Activated CD4-positive, alpha-beta T cell treated with anti-CD3 and anti-CD28 coated beads, Interleukin-10, Interleukin-2, amounts not matched to agents 100 ng/mL and 50 ng/mL, durations not matched to agents 16 hours and 8 hours (primary cell): ENCODE measurements at regions not wholly inside any gene's neighbourhood (a gene's known extent, or its start where the extent isn't known, plus 50 kb on each side); places are given as distances from the start of the nearest gene placed in this dataset.

Source experiments
- DNase-seq: peaks from one replicate; pipeline ENCODE4 v3.0.0-alpha.2; 2020

DNA sequence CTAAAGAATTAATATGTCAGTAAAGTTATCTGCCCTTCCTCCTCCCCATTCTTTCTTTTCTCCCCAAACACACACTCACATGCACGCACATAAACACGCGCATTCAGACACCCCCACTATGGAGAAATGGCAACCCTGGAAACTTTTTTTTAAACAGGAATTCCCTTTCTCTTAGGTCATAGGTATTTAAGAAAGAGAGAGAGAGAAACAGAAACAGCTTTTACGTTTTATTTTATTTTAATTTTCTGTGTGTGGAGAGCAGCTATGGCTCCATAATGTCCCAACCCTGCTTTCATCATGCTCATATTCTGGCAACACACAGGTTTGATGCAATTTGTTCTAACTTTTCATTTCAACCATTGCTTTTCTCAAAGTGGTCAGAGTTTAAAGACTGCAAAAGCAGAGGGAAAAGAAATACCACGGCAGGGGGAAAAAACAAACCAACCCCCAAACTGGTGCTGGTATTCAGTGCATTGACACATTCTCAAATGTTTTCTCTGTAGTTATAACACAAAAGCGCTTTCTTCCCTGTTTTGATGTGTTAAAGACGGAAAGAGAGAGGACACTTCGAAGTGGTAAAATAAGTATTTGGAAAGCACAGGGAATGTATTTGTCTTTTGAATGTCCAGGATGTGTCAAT lies 126.0 kb upstream of the TMEM161B start:
- no peak for DNase-seq

DNA sequence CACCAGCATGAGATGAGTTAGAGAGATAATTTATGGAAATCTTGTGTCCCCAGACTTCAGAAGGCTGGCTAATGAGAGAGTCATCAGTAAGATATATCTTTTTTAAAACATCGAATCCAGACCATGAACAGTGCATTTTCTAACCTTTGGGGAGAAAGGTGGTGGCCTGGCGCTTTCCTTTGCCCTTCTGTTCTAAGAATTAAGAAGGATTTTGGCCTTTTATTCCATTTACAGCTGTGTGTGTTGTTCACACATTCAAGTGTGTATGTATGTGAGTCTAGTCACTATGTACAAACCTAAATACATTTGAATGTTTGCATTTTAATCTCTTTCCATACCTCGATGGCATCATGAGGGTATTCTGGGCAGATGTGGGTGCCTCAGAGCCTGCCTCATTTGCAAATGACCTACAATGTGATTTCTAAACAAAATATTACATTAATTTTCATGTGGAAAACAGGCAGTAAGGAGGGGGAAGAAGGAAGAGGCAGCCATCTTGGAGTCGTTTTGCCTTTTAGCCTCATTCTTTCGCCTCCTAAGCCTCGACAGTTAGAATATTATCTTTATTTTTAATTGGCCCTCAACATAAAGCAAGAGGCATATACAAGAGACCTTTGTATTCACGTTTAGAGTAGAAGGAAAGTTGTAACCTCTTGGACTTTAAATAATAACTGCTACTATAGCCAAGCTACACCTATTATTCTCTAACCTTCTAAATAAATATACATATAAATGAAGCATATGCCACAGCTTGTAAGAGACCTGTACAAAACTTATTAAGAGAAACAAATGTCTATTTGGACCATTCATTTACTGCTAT lies 125.3 kb upstream of the TMEM161B start:
- no peak for DNase-seq

DNA sequence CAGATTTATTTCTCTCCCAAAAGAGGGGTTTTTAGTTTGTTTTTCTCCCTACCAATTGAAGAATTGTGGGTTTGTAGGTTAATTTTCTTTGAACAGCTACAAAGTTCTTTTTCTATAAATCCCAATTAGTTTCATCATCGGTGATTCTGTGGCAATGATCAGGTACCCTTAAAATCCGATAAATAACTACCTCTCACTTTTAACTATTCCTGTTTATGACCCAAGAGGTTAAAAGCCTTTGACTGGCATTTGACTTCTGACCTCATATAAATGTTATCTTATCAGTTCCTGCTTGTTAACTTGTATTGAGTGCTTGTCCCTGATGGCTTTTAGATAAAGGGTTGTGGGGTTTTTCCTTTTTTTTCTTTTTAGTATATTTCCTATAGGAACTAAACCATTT lies 124.4 kb upstream of the TMEM161B start:
- DNase-seq, result no peak

DNA sequence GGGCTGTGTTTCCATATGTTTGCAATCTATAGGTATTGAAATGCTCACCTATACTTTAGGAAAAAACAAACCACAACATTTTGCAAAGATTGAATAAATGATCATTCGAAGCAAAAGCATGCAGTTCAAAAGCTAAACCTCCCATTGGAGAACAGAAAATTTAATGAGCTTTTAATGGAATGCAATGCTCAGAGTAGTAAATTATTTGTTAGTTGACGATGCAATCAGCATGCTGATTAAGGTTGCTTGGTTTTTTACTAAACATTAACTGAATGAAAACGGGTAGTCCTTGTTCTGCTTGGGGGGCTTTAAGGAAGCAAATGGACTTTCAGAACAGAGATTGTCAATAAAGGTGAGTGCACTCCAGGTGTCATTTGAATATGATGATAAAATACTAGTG lies 123.3 kb upstream of the TMEM161B start:
- no peak for DNase-seq

DNA sequence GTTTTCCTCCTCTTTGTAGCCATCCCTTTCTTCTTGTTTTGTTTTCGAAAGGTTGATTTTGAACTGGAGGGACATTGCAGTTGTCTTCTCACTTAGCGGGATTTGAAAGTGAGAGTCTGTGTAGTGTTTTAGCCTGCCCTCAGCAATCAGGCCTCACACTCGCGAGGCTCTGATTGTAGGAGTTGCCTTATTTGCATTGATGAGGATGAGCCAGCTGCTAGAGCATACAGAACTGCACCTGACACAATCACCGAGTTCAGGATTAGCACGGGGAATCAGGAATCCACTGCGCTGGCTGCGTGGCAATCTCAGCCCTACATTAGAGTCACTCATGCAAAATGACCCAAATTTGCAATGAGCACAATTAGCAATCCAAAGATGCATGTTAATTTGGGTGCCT lies 122.5 kb upstream of the TMEM161B start:
- no peak for DNase-seq

DNA sequence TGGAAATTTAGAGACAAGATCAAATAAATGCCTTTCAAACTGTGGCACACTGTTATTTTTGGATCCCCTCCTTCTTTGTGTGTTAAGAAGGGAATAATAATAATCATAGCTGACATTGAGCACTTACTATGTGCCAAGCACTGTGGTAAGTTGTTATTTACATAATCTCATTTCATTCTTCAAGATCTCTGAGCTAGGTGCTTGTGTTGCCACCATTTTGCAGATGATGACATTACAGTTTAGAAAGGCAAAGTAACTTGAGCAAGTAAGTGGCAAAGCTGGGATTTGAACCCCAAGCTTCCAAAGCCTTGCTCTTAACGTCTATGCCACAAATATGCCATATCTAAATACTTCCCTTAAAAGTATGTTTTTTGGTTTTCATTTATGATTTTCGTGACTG lies 121.8 kb upstream of the TMEM161B start:
- no peak for DNase-seq

DNA sequence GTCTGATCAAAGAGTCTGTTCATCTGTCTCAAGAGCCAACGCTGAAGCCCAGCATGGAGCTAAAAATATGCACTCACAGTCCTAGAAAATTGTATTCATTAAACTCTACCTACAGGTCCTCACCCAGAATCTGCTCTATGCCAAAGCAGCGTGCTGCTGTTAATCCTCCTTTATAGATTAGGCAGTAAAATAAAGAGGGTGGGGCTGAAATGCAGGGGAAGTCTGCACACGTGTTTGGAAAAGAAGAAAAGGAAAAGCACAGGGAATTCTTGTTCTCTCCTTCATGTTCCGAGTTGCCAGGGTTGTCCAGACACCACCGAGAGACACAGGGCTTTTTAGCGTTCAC lies 121.4 kb upstream of the TMEM161B start:
- DNase-seq, result no peak

DNA sequence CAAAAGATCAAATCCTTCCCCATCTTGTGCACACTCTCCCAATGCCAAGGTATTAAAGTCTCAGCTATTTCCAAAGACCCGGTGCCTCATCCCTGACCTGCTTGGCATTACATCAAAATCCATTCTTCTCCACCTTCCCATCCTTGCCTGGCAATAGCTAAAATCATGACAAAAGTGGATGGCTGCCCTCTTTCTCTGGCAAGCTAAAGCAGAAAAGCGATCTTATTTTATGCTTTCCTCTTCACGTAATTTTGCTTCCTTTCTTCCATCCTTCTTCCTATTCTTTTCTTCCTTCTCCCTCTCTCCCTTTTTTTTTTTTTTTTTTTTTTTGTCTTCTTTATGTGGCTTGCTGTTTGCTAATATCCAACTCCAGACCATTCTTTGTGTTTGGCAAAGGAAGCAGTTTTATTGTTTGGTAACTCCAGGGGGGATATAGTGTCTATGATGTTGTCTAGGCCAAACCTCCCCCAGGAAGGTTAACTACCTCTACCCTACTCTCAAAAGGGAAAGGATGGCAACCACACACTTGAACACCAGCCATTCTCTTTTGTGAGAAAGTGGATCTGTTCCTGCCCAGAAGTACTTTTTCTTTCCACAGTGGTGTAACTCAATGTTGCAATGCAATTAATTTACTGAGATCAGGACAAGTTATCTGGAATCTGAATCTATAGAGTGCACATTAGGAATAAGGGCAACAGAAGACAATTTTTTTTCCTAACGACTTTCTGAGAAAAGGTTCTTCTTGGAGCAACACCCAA lies 120.9 kb upstream of the TMEM161B start:
- no peak for DNase-seq

DNA sequence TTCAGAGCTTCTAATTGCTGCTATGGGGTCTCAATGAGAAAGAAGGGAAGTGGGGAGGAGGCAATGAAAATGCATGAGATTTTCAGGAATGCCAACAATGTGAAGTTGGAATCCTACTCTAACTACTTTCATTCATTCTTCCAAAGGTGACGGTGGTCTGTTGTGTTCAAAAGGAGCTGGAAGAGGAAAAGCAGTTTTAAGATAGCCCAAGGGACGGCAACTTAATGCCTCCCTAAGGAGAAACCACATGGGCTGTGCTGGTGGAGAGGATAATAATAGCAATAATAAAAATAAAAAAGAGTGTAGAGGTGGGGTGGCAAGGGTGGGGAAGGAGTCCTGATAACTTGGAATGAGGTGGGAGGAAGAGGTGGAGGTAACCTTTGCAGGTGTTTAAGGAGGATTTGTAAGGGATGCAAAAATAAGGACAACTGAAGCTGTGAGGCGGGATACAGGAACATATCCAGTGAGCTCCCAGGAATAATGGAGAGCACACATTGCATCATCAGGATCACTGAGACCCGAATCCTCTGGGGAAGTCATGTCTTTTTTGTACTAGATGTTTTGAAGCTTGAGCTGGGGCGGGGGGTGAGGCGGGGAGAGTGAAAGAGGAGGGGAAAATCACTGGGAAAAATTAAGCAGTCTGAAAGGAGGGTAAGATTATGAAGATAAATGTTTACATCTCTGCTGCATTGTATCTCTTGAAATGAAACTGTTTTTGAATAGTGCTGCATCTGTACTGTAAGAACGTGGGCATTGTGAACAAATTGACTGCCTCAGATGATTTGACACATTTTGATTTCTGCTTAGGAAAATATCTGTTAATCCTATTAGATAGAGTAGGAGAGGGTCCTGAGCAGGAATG lies 120.1 kb upstream of the TMEM161B start:
- DNase-seq, result no peak

DNA sequence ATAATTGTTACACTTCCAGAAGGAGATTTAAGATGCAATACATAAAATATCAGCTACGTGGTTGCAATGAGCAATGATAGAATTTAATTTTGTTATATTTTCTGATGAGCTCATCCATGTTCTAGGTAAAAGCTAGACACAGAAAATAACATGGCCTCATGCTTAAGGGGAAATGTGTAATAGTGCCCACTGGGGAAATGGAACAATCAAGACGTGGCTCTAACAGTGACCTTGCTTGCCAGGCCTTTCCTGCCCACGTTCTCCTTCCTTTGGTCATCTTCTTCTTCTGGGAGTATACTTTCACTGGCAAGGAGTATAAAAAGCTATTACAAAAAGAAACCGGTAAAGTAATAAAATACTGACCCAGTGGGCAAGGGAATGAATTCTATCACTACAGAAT lies 116.2 kb upstream of the TMEM161B start:
- no peak for DNase-seq

DNA sequence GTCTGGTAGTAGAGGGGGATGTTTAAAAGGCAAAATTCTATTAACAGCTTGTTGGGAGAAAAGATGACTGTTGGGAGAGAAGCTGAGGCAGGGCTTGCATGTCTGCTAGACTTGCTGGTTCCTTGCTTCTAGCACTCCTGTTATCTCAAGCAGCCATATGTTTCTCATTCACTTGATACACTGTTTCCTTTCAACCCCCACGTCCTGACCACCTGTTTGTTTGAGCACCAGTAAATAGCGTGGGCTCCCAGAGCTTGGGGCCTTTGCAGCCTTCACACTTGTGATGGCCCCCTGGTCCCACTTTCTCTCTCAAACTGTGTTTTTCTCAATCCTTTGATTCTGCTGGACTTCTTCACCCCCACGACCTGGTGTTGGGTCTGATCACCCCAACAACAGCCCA lies 111.7 kb upstream of the TMEM161B start:
- no peak for DNase-seq

DNA sequence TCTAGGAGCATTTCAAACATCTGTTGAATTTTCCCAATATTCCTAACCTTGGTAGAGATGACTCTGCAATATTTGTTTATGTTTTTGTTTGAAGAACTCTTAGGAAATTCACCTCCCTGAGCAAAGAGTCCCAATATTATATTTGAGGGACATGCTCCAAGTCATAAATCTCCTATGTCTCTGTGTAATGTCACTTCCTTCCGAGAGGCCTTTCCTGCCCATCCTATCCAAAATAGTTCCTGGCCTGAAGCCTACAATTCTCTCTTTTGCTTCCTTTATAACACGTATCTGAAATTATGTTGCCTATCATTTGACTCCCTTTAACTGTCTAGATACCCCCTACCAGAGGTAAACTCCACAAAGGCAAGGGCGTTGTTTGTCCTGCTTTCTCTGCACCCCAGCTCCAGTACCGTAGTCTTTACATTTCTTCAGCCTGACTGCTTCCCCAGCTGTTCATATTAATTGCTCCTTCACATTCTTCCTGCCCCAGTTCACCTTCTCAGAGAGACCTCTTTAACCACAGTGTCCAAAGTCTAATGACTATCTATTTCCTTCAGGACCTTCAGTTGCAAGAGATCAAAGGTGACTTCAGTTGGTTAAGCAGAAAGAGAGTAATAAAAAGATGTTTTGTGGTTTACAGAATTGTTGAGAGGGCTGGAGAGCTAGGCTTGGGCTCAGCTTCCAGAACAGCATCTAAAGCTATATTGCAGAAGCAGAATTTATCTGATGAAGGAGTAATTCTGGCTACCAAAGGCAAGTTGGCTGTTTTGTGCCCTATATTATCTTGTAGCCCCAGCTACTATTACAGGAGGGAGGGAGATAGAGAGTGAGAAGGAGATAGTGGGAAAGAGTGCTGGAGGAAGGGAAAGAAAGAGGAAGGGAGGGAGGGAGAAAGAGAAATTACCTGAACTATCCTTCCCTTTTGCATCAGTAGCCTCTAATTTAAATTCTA lies 109.3 kb upstream of the TMEM161B start:
- no peak for DNase-seq

DNA sequence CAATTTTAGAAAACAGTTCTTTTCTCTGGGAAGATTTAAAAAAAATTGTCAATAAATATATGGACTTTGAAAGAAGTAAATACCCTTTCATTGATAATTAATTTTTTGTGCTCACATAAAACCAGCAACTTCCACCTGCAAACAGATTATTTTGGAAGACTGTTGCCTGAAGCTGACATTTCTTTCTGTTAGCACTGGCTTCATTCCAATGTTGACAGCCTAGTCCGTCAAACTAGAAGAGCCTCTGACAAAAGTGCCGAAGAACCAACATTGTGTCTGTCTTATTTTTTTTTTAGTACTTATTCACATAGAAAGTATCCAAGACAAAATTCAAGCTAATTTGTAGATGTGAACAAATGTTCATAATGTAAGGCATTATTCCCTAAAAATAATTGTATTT lies 108.6 kb upstream of the TMEM161B start:
- no peak for DNase-seq

DNA sequence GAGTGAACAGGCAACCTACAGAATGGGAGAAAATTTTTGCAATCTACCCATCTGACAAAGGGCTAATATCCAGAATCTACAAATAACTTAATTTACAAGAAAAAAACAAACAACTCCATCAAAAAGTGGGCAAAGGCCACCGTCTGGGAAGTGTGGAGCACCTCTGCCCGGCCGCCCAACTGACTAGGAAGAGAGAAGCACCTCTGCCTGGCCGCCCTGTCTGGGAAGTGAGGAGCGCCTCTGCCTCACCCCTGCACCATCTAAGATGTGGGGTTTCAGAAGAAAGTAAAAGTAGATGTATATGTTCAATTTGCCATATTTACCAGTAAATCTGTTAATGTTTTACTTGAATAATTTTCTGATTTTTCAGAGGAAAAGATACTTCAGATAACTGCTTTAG lies 108.1 kb upstream of the TMEM161B start:
- DNase-seq, result no peak

DNA sequence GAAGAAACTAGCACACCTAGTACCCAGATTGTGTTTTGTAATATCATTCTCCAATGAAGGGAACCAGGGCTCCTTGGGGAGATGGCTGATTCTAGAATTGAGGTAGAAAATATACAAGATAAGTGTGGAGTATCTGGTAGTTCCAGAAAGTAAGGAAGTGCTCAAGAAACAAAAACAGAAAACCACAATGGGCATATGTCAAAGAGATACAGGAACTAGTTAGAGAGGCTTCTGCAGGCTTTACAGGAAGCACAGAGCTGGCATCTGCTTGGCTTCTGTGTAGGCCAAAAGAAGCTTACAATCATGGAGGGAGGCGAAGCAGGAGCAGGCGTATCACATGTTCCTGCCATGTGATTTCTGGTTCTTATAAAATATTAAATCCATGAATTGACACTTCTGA lies 105.7 kb upstream of the TMEM161B start:
- no peak for DNase-seq

DNA sequence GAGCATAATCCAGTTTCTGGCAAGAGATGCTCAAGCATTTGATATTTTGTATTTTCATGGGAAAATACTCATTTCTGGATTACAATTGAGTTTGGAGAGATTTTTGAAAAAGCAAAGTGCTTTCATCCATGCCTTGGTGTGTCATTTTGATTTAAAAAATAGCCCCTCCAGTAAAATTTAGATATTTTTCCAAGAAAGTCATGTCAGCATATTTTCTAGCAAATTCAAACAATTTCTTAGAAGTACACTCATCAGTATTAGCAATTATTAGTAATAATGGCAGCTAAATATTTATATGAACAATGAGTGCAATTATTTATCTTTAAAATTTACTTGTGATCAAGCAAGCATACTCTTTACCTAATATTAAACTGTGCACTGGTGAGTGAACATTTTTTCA lies 102.2 kb upstream of the TMEM161B start:
- DNase-seq, result no peak

DNA sequence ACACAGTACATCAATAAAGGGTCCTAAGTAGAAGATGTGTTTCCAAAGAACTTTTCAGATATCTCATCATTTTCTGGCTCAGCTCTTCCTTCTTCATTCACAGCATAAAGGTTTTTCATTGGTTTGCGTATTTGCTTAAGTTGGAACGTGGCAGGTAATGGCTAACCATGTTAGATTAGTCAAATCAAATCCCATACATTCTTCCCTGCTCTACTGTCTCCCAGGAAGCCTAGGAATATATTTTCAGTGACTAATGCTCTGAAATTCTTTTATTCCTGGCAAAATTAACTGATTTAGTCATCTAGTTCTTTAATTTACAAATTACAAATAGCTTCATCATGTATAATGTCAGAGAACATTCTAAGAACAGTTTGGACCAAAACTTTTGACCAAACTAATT lies 99.6 kb upstream of the TMEM161B start:
- no peak for DNase-seq

DNA sequence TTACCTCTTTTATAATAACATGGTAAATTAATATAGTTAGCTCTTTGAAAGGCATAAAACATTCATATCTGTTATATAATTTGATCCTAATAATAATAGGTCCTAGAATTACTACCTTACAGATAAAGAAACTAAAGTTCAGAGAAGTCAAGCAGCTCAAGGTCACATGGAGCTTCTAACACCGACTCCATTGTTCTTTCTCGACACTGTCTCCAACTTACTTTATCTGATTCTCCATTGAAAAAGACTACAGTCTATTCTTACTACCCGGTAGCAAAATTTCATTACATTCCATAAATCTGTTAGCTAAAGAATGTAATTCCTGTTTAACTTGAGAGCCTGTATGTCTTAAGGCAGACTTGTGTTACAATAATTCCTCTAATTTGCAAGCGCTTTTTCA lies 96.3 kb upstream of the TMEM161B start:
- no peak for DNase-seq

DNA sequence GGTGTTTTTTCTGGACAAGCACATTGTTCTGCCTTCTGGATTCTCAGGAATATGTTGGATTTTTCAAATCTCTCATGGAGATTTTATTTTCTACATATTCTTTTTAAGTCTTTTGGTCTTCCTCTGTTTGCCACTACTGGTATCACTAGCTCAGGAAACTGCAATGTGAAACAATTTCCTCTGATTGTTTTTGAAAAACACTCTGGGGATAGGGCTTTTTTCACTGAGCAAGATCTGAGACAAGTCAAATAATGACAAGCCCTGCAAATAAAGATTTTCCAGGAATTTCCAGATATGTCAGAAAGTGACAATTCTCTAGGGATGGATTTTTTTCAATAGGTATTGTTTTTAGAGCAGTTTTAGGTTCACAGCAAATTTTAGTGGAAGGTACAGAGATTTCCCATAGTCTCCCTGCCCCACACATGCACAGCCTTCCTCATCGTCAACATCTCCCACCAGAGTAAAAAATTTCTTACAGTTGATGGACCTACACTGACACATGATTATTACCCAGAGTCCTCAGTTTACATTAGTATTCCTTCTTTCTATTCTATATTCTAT lies 86.9 kb upstream of the TMEM161B start:
- DNase-seq, result no peak

DNA sequence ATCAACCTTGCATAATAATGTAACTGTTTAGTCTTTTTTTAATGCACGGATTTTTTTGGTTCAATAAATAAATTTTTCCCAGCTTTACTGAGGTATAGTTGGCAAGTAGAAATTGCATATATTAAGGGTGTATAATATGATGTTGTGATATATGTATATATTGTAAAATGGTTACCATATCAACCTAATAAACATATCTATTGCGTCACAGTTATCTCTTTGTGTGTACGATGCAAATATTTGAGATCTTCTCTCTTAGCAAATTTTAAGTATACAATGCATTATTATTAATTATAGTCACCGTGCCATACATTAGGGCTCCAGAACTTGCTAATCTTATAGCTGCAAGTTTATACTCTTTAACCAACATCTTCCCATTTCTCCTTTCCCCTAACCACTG lies 57.2 kb upstream of the TMEM161B start:
- DNase-seq, result no peak

DNA sequence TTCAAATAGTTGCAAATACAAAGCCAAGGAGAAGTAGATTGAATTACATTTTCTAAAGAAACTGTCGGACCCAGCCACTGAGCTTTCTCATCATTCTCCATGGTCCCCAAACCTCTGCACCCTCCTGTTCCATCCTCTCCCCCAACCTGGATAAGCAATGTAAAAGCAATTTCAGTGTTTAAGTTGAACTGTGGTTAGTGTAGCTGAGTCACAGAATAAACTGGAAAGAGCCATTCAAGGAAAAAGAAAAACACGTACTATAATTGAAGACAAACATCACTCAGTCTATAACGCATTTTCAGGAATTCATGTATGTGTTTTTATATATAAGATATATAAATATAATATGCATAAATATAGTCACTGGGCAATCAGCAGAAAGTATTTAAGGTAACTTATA lies 54.1 kb upstream of the TMEM161B start:
- DNase-seq, result no peak
